GM12878 (cell line): ENCODE measurements at regions not wholly inside any gene's neighbourhood (a gene's known extent, or its start where the extent isn't known, plus 50 kb on each side); places are given as distances from the start of the nearest gene placed in this dataset.

Experiments
- CEBPB ChIP-seq, 2 experiments: fragments of 150-350 bp in 1 of 2; IDR thresholded peaks; 2 replicates each; pipeline ENCODE4 v1.6.1; 2012 to 2014; ENCODE audit warnings: low read depth in 2 of 2, low read length in 2 of 2, borderline replicate concordance in 1 of 2, inconsistent platforms in 1 of 2
- FOS ChIP-seq: IDR thresholded peaks from 3 replicates; pipeline ENCODE4 v1.6.1; 2011; ENCODE audit warnings: borderline replicate concordance; ENCODE audit not compliant: insufficient read length; ENCODE audit errors: extremely low read depth
- POLR2AphosphoS5 ChIP-seq: IDR thresholded peaks from 2 replicates; pipeline ENCODE4 v1.6.1; 2011; ENCODE audit warnings: mild to moderate bottlenecking, low read length, inconsistent platforms
- SPI1 ChIP-seq: IDR thresholded peaks from 2 replicates; pipeline ENCODE4 v1.6.1; 2011; ENCODE audit warnings: low read depth, mild to moderate bottlenecking, low read length, moderate library complexity, borderline replicate concordance; ENCODE audit not compliant: insufficient read depth
- TF ChIP-seq, protein P1 (sequence below), 3 experiments: IDR thresholded peaks in 2 of 3; conservative IDR thresholded peaks in 1 of 3; 2 replicates each; pipeline ENCODE4 v1.5.1; 2011; ENCODE audit warnings: low read depth in 3 of 3, low read length in 3 of 3, mild to moderate bottlenecking in 3 of 3, control low read depth in 2 of 3, moderate library complexity in 2 of 3, inconsistent platforms in 1 of 3, mixed read lengths in 1 of 3; ENCODE audit not compliant: control insufficient read depth in 2 of 3, insufficient read depth in 1 of 3; ENCODE audit errors: extremely low read depth in 1 of 3
- TF ChIP-seq, protein P2 (sequence below): IDR thresholded peaks from 2 replicates; pipeline ENCODE4 v1.6.1; 2011; ENCODE audit warnings: borderline replicate concordance, low read depth, mild to moderate bottlenecking, moderate library complexity, low read length; ENCODE audit not compliant: insufficient read depth, poor library complexity, severe bottlenecking

DNA sequence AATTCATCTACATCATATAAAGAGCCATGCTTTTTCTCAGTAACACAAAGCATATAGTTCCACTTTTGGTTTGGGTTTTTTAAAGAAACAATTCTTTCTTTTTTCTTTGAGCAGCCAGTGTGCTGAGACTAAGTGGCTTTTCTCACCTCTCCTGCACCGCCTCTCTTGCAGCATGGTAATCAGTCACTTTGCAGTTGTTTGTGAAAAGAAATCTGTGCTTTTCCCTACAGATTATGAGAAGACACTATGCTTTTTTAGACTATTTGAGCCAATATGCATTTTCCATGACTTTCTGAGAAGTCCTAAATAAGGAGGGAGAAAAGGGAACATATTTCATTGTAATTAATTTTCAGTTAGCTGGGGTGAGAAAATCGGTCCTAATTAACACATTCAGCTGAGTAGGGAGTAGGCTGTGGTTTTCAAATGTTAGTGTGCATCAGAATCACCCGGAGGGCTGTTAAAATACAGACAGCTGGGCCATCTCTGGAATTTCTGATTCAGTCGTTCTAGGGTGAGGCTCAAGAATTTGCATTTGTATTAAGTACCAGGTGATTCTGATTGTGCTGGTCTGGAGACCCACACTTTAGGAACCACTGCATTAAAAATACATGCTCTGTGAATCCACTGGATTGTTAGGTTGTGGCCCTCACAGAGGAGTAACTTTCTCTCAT, 155.2 kb downstream of the TINAG start:
- TF ChIP-seq FOS (no peak), POLR2AphosphoS5 (no peak), SPI1 (no peak), CEBPB (IDR thresholded peaks at IDR 0.05; ENCODE audit: borderline replicate concordance in 1 of 2, low read depth in 2 of 2, low read length in 2 of 2) (no peak)
- TF ChIP-seq, protein P1, sequence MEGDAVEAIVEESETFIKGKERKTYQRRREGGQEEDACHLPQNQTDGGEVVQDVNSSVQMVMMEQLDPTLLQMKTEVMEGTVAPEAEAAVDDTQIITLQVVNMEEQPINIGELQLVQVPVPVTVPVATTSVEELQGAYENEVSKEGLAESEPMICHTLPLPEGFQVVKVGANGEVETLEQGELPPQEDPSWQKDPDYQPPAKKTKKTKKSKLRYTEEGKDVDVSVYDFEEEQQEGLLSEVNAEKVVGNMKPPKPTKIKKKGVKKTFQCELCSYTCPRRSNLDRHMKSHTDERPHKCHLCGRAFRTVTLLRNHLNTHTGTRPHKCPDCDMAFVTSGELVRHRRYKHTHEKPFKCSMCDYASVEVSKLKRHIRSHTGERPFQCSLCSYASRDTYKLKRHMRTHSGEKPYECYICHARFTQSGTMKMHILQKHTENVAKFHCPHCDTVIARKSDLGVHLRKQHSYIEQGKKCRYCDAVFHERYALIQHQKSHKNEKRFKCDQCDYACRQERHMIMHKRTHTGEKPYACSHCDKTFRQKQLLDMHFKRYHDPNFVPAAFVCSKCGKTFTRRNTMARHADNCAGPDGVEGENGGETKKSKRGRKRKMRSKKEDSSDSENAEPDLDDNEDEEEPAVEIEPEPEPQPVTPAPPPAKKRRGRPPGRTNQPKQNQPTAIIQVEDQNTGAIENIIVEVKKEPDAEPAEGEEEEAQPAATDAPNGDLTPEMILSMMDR (IDR thresholded peaks at IDR 0.05 in 2 of 3, conservative IDR thresholded peaks at IDR 0.05 in 1 of 3; ENCODE audit: control insufficient read depth in 2 of 3, extremely low read depth in 1 of 3, insufficient read depth in 1 of 3, low read depth in 3 of 3, low read length in 3 of 3): no peak
- TF ChIP-seq, protein P2, sequence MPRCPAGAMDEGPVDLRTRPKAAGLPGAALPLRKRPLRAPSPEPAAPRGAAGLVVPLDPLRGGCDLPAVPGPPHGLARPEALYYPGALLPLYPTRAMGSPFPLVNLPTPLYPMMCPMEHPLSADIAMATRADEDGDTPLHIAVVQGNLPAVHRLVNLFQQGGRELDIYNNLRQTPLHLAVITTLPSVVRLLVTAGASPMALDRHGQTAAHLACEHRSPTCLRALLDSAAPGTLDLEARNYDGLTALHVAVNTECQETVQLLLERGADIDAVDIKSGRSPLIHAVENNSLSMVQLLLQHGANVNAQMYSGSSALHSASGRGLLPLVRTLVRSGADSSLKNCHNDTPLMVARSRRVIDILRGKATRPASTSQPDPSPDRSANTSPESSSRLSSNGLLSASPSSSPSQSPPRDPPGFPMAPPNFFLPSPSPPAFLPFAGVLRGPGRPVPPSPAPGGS: no peak
